ENCODE measurements at regions not wholly inside any gene's neighbourhood (a gene's known extent, or its start where the extent isn't known, plus 50 kb on each side); places are given as distances from the start of the nearest gene placed in this dataset.

GRCh38 chr1:81238129-81238528 lies 562.6 kb upstream of the ADGRL2 start:
- DNase-seq (ENCODE audit: low read depth in 3 of 3, low spot score in 2 of 3): no peak

- peak in 1 of 3 donors; percentile 19 for DNase-seq (ENCODE audit: low read depth in 3 of 3, low spot score in 2 of 3)
Observed at GRCh38 chr1:81237473-81238089, 563.2 kb upstream of the ADGRL2 start.

- no peak for DNase-seq (ENCODE audit: low read depth in 3 of 3, low spot score in 2 of 3)
Observed at GRCh38 chr1:81234237-81234636, 566.5 kb upstream of the ADGRL2 start.

- no peak for DNase-seq (ENCODE audit: low read depth in 3 of 3, low spot score in 2 of 3)
Observed at GRCh38 chr1:81233591-81233990, 567.1 kb upstream of the ADGRL2 start.

- no peak for DNase-seq (ENCODE audit: low read depth in 3 of 3, low spot score in 2 of 3)
Observed at GRCh38 chr1:81232420-81232819, 568.3 kb upstream of the ADGRL2 start.

- DNase-seq (ENCODE audit: low read depth in 3 of 3, low spot score in 2 of 3): no peak
Observed at GRCh38 chr1:81231729-81232038, 569.0 kb upstream of the ADGRL2 start.

GRCh38 chr1:81230983-81231728 lies 569.6 kb upstream of the ADGRL2 start:
- no peak for DNase-seq (ENCODE audit: low read depth in 3 of 3, low spot score in 2 of 3)

- no peak for DNase-seq (ENCODE audit: low read depth in 3 of 3, low spot score in 2 of 3)
Observed at GRCh38 chr1:81228926-81229325, 571.8 kb upstream of the ADGRL2 start.

GRCh38 chr1:81226603-81226928 lies 574.2 kb upstream of the ADGRL2 start:
- DNase-seq (ENCODE audit: low read depth in 3 of 3, low spot score in 2 of 3): no peak

- DNase-seq (ENCODE audit: low read depth in 3 of 3, low spot score in 2 of 3): no peak
Observed at GRCh38 chr1:81225789-81226602, 574.7 kb upstream of the ADGRL2 start.

- no peak for DNase-seq (ENCODE audit: low read depth in 3 of 3, low spot score in 2 of 3)
Observed at GRCh38 chr1:81224222-81224621, 576.5 kb upstream of the ADGRL2 start.

GRCh38 chr1:81221564-81221963 lies 579.2 kb upstream of the ADGRL2 start:
- DNase-seq (ENCODE audit: low read depth in 3 of 3, low spot score in 2 of 3): no peak

GRCh38 chr1:81220614-81221071 lies 580.1 kb upstream of the ADGRL2 start:
- no peak for DNase-seq (ENCODE audit: low read depth in 3 of 3, low spot score in 2 of 3)

GRCh38 chr1:81217058-81217457 lies 583.7 kb upstream of the ADGRL2 start:
- no peak for DNase-seq (ENCODE audit: low read depth in 3 of 3, low spot score in 2 of 3)

- no peak for DNase-seq (ENCODE audit: low read depth in 3 of 3, low spot score in 2 of 3)
Observed at GRCh38 chr1:81213279-81213678, 587.5 kb upstream of the ADGRL2 start.

GRCh38 chr1:81209461-81209860 lies 591.3 kb upstream of the ADGRL2 start:
- no peak for DNase-seq (ENCODE audit: low read depth in 3 of 3, low spot score in 2 of 3)

- no peak for DNase-seq (ENCODE audit: low read depth in 3 of 3, low spot score in 2 of 3)
Observed at GRCh38 chr1:81208441-81208840, 592.3 kb upstream of the ADGRL2 start.

- DNase-seq (ENCODE audit: low read depth in 3 of 3, low spot score in 2 of 3): no peak
Observed at GRCh38 chr1:81205956-81206355, 594.8 kb upstream of the ADGRL2 start.

- no peak for DNase-seq (ENCODE audit: low read depth in 3 of 3, low spot score in 2 of 3)
Observed at GRCh38 chr1:81201779-81202178, 599.0 kb upstream of the ADGRL2 start.

GRCh38 chr1:81197591-81197990 lies 603.1 kb upstream of the ADGRL2 start:
- DNase-seq (ENCODE audit: low read depth in 3 of 3, low spot score in 2 of 3): no peak

- no peak for DNase-seq (ENCODE audit: low read depth in 3 of 3, low spot score in 2 of 3)
Observed at GRCh38 chr1:81192647-81193642, 607.8 kb upstream of the ADGRL2 start.

Data from right renal cortex interstitium (tissue), 3 donors.